PC-9 (cell line): ENCODE measurements at regions not wholly inside any gene's neighbourhood (a gene's known extent, or its start where the extent isn't known, plus 50 kb on each side); places are given as distances from the start of the nearest gene placed in this dataset.

Source experiments
- BruUV-seq: library from RNA; stranded (reverse); fragments of 400-500 nt; replicated peaks from 2 replicates; lab custom pipeline; 2021; lab: Mats Ljungman, UMichigan
- CTCF ChIA-PET: fragments of 300-600 bp; sonication (Branson Sonifier 250); formaldehyde crosslinking; loops from one replicate; lab custom pipeline; 2022; ENCODE audit warnings: antibody characterized with exemption; lab: Charles Lee
- POLR2A ChIA-PET: fragments of 300-600 bp; sonication (Branson Sonifier 250); formaldehyde crosslinking; loops from one replicate; lab custom pipeline; 2022; ENCODE audit warnings: antibody characterized with exemption; ENCODE audit not compliant: unreplicated experiment; lab: Charles Lee
- DNase-seq, 2 experiments: peaks; one replicate each; pipeline versions ENCODE4 v3.0.0 to v3.0.0-alpha.2; 2015 to 2022; ENCODE audit warnings: mixed read lengths in 1 of 2
- H2AFZ ChIP-seq: fragments of 200-600 bp; sonication (generic); 2 replicates; pipeline ENCODE4 v1.8.1; 2017; ENCODE audit warnings: antibody characterized with exemption
- H3F3A ChIP-seq: fragments of 200-600 bp; sonication (generic); 2 replicates; pipeline ENCODE4 v1.8.1; 2017; ENCODE audit warnings: antibody characterized with exemption, mild to moderate bottlenecking, low read depth; ENCODE audit not compliant: insufficient read depth
- H3K27ac ChIP-seq: fragments of 200-600 bp; sonication (generic); 2 replicates; pipeline ENCODE4 v1.6.1; 2016; ENCODE audit warnings: mixed run types
- H3K27me3 ChIP-seq: fragments of 200-600 bp; sonication (generic); 2 replicates; pipeline ENCODE4 v1.6.1; 2016; ENCODE audit warnings: low read depth, mixed run types; ENCODE audit not compliant: insufficient read depth
- H3K36me3 ChIP-seq: fragments of 200-600 bp; sonication (generic); 2 replicates; pipeline ENCODE4 v1.6.1; 2016; ENCODE audit warnings: low read depth, mixed run types
- H3K4me1 ChIP-seq: fragments of 200-600 bp; sonication (generic); replicated peaks from 2 replicates; pipeline ENCODE4 v1.6.1; 2016; ENCODE audit warnings: mixed run types; ENCODE audit not compliant: insufficient read depth
- H3K4me2 ChIP-seq: fragments of 200-600 bp; sonication (generic); 2 replicates; pipeline ENCODE4 v1.6.1; 2017; ENCODE audit warnings: mixed run types
- H3K4me3 ChIP-seq: fragments of 200-600 bp; sonication (generic); 2 replicates; pipeline ENCODE4 v1.6.1; 2016; ENCODE audit warnings: mixed run types
- H3K79me2 ChIP-seq: fragments of 200-600 bp; sonication (generic); 2 replicates; pipeline ENCODE4 v1.6.1; 2017; ENCODE audit warnings: low read depth, mixed run types
- H3K9me2 ChIP-seq: fragments of 200-600 bp; sonication (generic); 2 replicates; pipeline ENCODE4 v1.8.1; 2017; ENCODE audit warnings: mild to moderate bottlenecking; ENCODE audit not compliant: insufficient read depth
- H3K9me3 ChIP-seq: fragments of 200-600 bp; sonication (generic); 2 replicates; pipeline ENCODE4 v1.8.1; 2016; ENCODE audit warnings: low read depth; ENCODE audit not compliant: insufficient read depth
- H4K20me1 ChIP-seq: fragments of 200-600 bp; sonication (generic); 2 replicates; pipeline ENCODE4 v1.8.1; 2017; ENCODE audit not compliant: insufficient read depth
- EZH2 ChIP-seq: fragments of 200-600 bp; sonication (generic); IDR thresholded peaks from 2 replicates; pipeline ENCODE4 v1.8.0; 2017; ENCODE audit warnings: antibody characterized with exemption, low read depth
- intact Hi-C: fragments of 100-400 bp; cut with micrococcal nuclease; formaldehyde crosslinking; loops from one replicate; pipeline ENCODE4 v1.10.0; 2022; ENCODE audit not compliant: unreplicated experiment
- TF ChIP-seq, protein P1 (sequence below): fragments of 200-600 bp; sonication (generic); conservative IDR thresholded peaks from 2 replicates; pipeline ENCODE4 v1.6.1; 2017; ENCODE audit warnings: mixed run types, antibody characterized with exemption, mild to moderate bottlenecking, moderate library complexity

DNA sequence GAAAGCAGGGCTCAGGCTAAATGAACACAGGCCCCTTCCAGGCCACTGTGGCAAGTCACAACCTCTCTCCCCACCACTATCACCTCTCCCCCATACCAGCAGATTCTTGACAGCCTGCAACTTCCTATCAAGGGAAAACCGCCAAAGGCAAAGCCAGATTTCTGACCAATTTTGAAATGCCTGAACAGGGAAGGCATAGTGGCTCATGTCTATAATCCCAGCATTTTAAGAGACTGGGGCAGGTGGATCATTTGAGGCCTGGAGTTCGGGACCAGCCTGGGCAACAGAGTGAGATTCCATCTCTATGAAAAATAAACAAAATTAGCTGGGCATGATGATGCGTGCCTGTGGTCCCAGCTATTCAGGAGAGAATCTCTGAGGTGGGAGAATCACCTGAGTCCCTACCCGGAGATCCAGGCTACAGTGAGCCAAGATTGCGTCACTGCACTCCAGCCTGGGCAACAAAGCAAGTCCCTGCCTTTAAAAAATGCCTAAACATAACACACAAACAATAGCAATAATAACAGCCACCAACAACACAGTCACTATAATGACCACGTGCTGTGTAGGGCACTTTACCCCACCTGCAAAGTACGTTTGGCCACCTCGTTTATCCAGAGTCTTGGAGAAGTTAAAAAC, 75.5 kb upstream of the GLI2 start:
- no TSS peak for BruUV-seq
- Histone ChIP-seq H2AFZ (no peak overlapping the region), H3K27me3 (0 out of 2 replicates have a peak, but pooled peaks cover 4% of the 10 kb centered on the region), H3K4me1 (no peaks in the 10 kb centered on the region), H3F3A (no peaks in the 10 kb centered on the region), H3K27ac (no peak overlapping the region), H3K4me2 (no peak overlapping the region), H3K9me3 (0 out of 2 replicates have a peak, but pooled peaks cover under 1% of the 10 kb centered on the region), H3K36me3 (no peaks in the 10 kb centered on the region), H4K20me1 (no peaks in the 10 kb centered on the region), H3K4me3 (no peak overlapping the region), H3K9me2 (no peaks in the 10 kb centered on the region), H3K79me2 (no peaks in the 10 kb centered on the region)
- intact Hi-C loops, result no loop called here
- TF ChIP-seq, protein P1, sequence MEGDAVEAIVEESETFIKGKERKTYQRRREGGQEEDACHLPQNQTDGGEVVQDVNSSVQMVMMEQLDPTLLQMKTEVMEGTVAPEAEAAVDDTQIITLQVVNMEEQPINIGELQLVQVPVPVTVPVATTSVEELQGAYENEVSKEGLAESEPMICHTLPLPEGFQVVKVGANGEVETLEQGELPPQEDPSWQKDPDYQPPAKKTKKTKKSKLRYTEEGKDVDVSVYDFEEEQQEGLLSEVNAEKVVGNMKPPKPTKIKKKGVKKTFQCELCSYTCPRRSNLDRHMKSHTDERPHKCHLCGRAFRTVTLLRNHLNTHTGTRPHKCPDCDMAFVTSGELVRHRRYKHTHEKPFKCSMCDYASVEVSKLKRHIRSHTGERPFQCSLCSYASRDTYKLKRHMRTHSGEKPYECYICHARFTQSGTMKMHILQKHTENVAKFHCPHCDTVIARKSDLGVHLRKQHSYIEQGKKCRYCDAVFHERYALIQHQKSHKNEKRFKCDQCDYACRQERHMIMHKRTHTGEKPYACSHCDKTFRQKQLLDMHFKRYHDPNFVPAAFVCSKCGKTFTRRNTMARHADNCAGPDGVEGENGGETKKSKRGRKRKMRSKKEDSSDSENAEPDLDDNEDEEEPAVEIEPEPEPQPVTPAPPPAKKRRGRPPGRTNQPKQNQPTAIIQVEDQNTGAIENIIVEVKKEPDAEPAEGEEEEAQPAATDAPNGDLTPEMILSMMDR, result no peak
- TF ChIP-seq EZH2, result no peak
- ChIA-PET CTCF (no interaction called here), POLR2A (no interaction called here)
- DNase-seq, result no peak

DNA sequence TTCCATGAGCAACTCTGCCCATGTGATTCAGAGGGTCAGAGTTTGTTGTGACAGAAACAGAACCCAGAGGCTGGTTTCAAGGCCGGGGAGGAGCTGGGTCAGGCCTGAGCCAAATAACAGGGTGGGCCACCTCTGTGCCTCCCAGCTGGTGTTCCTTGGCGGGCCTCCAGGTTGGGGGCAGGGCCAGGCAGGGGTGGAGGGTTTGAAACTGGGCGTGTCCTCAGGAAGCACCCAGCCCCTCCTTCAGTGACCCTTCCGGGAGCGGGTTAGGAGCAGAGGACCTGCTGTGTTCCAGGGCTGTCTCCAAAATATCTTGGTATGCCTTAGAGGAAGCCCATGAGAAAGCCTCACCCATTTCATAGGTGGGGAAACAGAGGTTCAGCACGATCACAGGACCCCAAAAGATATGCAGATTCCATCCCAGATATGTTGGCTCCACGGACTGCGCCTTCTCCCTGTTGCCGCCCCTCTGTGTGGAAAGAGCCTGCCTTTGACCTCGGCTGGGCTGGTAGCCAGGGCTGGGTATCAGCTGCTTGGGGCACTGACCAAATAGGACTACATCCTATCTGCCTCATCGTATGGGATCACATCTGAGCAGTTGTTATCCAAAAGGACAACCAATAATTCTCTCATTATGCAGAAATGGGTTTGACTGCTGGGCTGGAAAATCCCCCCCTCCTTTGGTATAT, 74.8 kb upstream of the GLI2 start:
- Histone ChIP-seq H3K9me2 (no peaks in the 10 kb centered on the region), H3K36me3 (no peaks in the 10 kb centered on the region), H3F3A (no peaks in the 10 kb centered on the region), H3K79me2 (no peaks in the 10 kb centered on the region), H3K4me2 (no peak overlapping the region), H3K27ac (no peak overlapping the region), H3K4me1 (no peaks in the 10 kb centered on the region), H3K9me3 (peaks cover 7% of the 10 kb centered on the region; the same call in 1 of the 2 replicates), H3K27me3 (0 out of 2 replicates have a peak, but pooled peaks cover 4% of the 10 kb centered on the region), H4K20me1 (no peaks in the 10 kb centered on the region), H3K4me3 (no peak overlapping the region), H2AFZ (no peak overlapping the region)
- ChIA-PET CTCF (no interaction called here), POLR2A (no interaction called here)
- no TSS peak for BruUV-seq
- TF ChIP-seq, protein P1, result no peak
- no peak for TF ChIP-seq EZH2
- intact Hi-C loops, result no loop called here
- DNase-seq, result no peak

DNA sequence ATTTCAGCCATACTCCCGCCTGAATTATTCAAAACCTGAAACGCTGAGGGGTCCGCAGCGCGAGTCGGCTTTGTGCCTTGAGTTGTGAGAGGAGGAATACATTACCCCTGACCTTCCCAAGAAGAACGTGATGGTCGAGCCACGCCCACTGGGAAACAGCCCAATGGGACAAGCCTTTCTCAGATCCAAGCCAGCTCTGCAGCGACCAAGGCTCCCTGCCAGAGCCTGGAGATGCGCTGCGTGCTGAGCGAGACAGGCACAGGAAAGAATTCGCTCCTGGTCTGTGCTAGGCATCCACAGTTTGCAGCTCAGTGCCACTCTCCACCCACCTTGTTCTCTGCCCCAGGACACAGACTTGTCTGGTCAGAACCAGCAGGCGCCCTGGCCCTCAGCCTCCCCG, 74.1 kb upstream of the GLI2 start:
- Histone ChIP-seq H3K27ac (no peak overlapping the region), H3K4me1 (no peaks in the 10 kb centered on the region), H3K27me3 (0 out of 2 replicates have a peak, but pooled peaks cover 4% of the 10 kb centered on the region), H3K4me3 (no peak overlapping the region), H3K4me2 (no peak overlapping the region), H2AFZ (no peak overlapping the region), H3F3A (no peaks in the 10 kb centered on the region), H3K9me3 (peaks cover 13% of the 10 kb centered on the region; the same call in 1 of the 2 replicates), H4K20me1 (no peaks in the 10 kb centered on the region), H3K9me2 (no peaks in the 10 kb centered on the region), H3K79me2 (no peaks in the 10 kb centered on the region), H3K36me3 (no peaks in the 10 kb centered on the region)
- DNase-seq, result no peak
- no peak for TF ChIP-seq EZH2
- TF ChIP-seq, protein P1, result no peak
- intact Hi-C loops, result no loop called here
- CTCF ChIA-PET, result no interaction called here
- no TSS peak for BruUV-seq
- POLR2A ChIA-PET, result no interaction called here
